GM19455 (cell line): ENCODE measurements at regions not wholly inside any gene's neighbourhood (a gene's known extent, or its start where the extent isn't known, plus 50 kb on each side); places are given as distances from the start of the nearest gene placed in this dataset.
"Not testable (repeated sequence)": the region's sequence is repeated elsewhere in the genome, so short reads cannot be mapped to it uniquely, and the experiment has no call there.

ENCODE experiments used
- ATAC-seq: cut with Tn5 transposase; IDR thresholded peaks from one replicate; pipeline ENCODE4 v1.9.1; 2021; ENCODE audit not compliant: unreplicated experiment

GRCh38 chr2:88992819-88993218 lies 301.3 kb downstream of the RPIA start:
- ATAC-seq: not testable (repeated sequence)

GRCh38 chr2:88994856-88995255 lies 303.4 kb downstream of the RPIA start:
- ATAC-seq: not testable (repeated sequence)

GRCh38 chr2:88996588-88996987 lies 305.1 kb downstream of the RPIA start:
- not testable (repeated sequence) for ATAC-seq

DNA sequence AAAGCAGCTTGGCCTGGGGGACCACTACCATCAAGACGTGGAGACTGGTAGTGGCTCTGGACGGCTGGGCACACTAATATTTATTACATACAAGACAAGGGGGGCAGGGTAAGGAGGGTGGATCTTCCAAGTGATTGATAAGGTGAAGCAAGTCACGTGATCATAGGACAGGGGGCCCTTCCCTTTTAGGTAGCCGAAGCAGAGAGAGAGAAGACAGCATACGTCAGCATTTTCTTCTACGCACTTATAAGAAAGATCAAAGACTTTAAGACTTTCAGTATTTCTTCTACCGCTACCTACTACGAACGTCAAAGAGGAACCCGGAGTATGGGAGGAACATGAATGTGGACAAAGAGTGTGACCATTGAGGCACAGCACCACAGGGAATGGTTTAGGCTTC lies 307.9 kb downstream of the RPIA start:
- ATAC-seq: no peak

DNA sequence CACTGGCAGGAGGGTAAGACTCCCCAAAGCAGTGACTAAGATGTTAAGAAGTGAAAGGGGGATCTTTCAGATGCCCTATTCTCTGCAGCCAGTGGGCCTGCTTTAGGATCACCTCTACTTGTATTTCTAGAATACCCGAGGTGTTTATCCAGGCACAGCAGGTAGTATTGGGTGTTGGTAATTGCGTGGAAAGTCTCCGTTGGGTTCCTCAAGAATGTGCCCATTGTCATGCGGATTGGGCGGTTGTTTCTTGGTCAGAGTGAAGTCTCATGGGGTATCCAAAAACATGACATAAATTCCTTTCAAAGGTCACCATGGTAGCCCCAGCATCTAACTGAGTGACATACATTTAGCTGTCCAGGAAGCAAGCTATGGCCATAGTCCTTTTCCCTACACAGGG lies 308.8 kb downstream of the RPIA start:
- no peak for ATAC-seq

DNA sequence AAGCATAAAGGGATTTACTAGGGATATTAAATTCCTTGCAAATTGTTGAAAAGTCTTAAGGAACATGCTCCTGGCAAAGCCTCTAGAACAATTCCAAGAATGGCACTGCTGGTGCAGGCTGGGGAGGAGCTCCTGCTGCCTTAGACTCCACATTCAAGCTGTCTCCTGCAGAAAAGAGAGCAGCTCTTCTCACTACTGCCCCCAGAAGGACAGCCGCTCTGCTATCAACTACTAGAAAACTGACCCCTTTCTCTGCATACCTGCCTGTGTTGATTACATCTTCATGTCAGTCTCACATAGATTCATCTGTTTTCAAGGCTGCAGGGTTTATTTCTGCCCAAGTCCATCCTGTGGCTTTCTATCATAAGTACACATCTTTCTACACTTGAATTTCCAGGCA lies 312.8 kb downstream of the RPIA start:
- not testable (repeated sequence) for ATAC-seq

DNA sequence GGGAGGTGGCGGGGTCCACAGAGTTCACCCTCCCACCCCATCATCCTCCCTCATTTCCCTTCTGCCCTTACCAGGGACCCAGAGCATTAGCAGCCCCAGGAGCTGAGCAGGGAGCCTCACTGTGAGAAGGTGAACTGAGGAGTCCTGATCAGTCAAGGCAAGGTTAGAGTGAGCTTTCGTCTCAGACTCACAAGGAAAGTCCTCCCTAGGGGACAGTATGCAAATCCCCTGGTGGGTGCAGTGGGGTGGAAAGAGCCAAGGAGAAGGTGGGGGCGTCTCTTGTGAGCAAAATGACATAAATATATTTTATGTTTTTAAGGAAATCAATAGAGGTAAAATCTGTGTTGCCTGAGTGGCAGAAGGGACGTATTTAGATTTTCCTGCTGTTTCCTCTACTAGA lies 329.1 kb downstream of the RPIA start:
- not testable (repeated sequence) for ATAC-seq

- not testable (repeated sequence) for ATAC-seq
Observed at GRCh38 chr2:89026296-89026695, 334.8 kb downstream of the RPIA start.

- ATAC-seq: not testable (repeated sequence)
Observed at GRCh38 chr2:89027115-89027514, 335.6 kb downstream of the RPIA start.

DNA sequence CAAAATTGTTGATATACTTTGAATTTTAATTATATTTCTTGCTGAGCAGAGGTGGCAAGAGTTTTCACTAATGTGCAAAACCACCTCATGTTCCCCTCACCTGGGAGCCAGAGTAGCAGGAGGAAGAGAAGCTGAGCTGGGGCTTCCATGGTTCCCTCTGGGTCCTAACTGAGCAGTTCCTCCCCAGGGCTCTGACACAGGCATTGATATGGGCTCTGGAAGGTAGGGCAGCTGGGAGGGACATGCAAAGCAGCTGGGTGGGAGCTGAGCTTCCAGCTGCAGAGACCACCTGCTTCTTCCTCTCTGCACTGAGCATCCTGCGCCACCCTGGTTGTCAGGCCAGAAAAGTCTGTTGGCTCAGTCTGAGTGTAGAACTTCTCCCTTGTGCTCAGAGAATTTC lies 336.1 kb downstream of the RPIA start:
- ATAC-seq: not testable (repeated sequence)

GRCh38 chr2:89029257-89029656 lies 337.8 kb downstream of the RPIA start:
- not testable (repeated sequence) for ATAC-seq

DNA sequence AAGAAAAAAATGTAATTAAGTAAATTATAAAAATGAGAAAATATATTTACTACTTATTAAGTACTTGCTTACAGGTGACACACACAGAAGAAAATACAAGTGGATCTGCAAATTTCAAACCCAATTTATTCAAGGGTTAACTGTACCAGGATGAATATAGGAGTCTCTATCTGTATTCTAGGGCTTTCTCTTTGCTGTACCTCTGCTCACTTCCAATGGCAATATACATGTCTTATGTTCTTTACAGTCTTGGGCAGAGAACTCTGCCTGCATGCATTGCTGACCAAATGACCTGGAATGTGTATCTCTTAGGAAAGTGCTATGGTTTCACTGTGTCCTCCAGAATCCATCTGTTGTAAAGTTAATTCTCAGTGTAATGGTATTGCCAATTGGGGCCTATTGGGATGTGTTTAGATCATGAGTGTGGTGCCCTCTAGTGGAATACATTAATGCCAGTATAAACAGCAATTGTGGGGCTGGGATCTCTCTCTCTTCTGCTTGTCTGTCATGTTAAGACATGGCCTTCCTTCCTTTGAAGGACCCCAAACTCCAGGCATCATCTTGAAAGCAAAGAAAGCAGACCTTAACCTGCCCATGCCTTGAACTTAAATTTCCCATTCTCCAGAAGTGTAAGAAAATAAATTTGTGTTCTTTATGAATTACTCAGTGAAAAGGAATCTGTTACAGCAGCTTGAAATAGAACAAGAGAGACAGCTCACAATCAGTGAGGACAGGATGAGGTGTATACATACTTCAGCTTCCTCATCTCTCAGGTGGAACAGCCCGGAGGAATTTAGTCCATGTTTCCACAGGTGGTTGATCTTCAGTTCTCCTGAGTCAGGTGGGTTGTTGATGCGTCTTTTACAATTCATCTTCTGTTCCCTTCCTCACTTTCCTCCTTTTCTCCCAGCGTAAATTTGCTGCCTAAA lies 356.9 kb downstream of the RPIA start:
- ATAC-seq: not testable (repeated sequence)

DNA sequence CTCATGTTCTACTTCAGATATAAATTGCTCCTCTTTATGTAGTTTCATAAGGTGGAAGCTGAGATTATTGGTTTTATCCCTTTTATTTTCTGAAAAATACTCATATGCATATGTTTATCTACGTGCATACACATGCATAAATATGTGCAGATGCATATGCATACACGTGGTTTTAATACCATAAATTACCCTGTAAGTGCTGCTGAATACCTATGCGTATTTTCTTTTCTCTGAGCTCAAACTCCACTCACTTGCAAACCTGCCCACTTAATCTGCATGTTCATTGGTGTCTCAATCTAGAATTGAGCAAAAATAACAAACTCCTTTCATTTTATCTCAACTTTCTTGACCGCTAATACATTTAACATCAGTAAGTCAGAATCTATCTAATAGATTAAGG lies 367.1 kb downstream of the RPIA start:
- not testable (repeated sequence) for ATAC-seq

GRCh38 chr2:89061174-89061573 lies 369.7 kb downstream of the RPIA start:
- not testable (repeated sequence) for ATAC-seq

DNA sequence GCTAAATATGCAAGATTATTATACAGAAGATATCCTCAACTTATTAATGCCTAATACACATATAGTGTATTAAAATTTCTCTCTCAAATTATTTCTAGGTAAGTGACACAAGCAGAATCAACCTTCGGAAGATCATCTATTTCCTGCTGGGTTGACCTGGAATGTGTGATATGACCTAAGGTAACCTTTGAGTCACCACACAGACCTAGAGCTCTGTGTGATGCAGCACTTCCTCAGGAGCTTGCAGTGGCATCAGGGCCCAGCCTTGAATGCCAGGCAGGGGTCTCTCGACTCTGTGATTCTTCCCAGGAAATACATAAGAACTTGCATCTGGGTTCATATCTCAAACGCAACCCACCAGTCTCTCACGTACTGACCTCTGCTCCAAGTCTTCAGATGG lies 385.3 kb downstream of the RPIA start:
- not testable (repeated sequence) for ATAC-seq

DNA sequence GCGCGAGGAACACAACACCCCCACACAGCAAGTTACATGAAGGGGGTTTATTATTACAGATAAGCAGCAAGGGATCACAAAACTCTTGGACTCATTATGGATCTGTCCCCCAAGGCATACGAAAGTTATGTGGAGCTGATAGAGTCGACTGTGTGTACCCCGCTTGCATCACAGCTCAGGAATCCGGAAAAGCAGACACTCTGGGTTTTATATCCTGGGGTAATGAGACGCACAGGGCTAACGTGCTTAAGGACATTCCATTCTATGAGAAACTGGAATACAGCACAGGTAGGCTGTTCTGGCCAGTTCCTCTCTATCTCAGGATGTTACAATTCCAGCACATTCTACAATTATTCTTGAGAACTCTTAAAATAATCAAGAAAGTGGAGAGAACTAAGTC lies 401.4 kb downstream of the RPIA start:
- not testable (repeated sequence) for ATAC-seq

- ATAC-seq: not testable (repeated sequence)
Observed at GRCh38 chr2:89095060-89095459, 403.6 kb downstream of the RPIA start.

DNA sequence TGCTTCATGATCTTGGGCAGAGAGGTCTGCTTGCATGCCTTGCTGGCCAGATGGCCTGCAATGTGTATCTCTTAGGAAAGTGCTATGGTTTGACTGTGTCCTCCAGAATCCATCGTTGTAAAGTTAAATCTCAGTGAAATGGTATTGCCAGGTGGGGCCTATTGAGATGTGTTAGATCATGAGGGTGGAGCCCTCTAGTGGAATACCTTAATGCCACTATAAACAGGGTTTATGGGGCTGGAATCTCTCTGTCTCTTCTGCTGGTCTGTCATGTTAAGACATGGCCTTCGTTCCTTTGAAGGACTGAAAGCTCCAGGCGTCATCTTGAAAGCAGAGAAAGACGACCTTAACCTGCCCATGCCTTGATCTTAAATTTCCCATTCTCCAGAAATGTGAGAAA lies 411.1 kb downstream of the RPIA start:
- ATAC-seq: not testable (repeated sequence)

GRCh38 chr2:89106369-89107019 lies 415.0 kb downstream of the RPIA start:
- ATAC-seq: not testable (repeated sequence)

DNA sequence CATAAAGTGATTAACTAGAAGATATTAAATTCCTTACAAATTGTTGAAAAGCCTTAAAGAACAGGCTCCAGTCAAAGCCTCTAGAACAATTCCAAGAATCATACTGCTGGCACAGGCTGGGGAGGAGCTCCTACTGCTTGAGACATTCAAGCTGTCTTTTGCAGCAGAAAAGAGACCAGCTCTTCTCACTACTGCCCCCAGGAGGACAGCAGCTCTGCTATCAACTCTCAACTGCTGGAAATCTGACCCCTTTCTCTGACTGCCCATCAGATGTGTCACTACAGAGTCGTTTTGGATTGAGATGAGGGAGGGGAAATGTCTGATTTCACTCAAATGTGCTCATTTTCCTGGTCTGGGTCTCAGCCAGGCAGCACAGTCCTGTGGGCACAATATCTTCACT lies 421.0 kb downstream of the RPIA start:
- not testable (repeated sequence) for ATAC-seq

GRCh38 chr2:89113286-89113685 lies 421.8 kb downstream of the RPIA start:
- not testable (repeated sequence) for ATAC-seq

DNA sequence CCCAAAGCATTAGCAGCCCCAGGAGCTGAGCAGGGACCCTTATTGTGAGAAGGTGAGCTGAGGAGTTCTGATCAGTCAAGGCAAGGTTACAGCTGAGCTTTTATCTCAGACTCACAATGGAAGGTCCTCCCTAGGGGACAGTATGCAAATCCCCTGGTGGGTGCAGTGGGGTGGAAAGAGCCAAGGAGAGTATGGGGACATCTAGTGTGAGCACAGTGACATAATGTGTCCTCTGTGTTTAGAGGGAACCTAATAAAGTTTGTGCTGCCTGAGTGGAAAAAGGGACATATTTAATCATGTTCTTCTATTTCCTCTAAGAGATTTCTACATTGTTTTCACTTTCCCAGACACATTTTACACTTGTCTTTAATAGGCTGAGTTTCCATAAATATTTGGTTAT lies 438.0 kb downstream of the RPIA start:
- ATAC-seq: not testable (repeated sequence)
